ENCODE measurements at regions not wholly inside any gene's neighbourhood (a gene's known extent, or its start where the extent isn't known, plus 50 kb on each side); places are given as distances from the start of the nearest gene placed in this dataset.
"Not testable (repeated sequence)": the region's sequence is repeated elsewhere in the genome, so short reads cannot be mapped to it uniquely, and the experiment has no call there.

DNA sequence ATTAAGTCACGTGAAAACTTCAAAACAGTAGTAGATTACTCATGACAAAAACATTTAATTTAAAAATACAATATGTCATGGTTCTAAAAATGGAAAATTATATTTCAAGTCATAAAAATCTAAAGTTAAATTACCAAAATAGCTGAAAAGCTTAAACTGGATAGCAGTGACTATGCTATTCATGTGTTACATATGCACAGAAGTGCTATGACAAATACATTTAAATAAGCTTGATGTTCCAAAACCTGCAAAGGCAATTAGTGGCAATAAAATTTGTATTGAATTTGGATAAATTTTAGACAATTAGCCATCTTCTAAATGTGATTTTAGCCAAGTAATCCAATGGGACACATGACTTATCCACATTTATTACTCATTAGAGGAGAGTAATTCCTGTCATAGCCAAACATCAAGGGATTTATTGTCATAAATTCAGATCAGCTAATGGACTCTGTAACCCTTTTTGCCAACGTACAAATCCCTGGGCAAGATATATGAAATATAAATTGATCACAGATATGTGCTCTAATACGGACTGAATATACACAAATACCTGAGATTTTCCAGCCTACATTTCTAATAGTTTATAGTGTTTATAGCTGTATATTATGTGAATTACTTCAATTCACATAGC lies 419.4 kb downstream of the ISL1 start:
- Mint-ChIP-seq H3K4me1 (no peaks in the 10 kb centered on the region), H3K27me3 (no peaks in the 10 kb centered on the region), H3K9me3 (peaks cover 0 to 9% (median 3%) of the 10 kb centered on the region in 7 donors), H3K27ac (no peak overlapping the region), H3K4me3 (no peak overlapping the region), H3K36me3 (no peaks in the 10 kb centered on the region)
- no peak for ATAC-seq (ENCODE audit: low read depth in 2 of 2)
- no peak for DNase-seq

DNA sequence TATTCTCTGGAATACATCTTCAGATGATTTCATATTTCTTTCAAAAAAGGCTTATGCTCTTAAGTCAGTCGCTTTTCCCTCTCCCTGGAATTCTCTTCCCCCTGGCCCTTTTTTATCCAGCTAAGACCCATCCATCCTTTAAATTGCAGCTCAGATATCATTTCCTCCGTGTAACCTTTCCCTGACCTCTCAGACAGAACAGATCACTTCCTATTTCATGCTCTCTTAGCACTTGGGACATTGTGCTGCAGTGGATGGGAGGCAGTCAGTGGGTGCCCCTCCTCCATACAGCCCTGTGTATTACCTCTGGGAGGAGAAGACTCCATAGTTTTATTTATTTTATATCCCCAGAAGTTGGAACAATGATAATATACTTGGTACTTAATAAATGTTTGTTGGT lies 423.4 kb downstream of the ISL1 start:
- Mint-ChIP-seq H3K9me3 (peaks cover 0 to 9% (median 2%) of the 10 kb centered on the region in 7 donors), H3K4me3 (no peak overlapping the region), H3K27me3 (no peaks in the 10 kb centered on the region), H3K36me3 (no peaks in the 10 kb centered on the region), H3K4me1 (no peaks in the 10 kb centered on the region), H3K27ac (no peak overlapping the region)
- ATAC-seq (ENCODE audit: low read depth in 2 of 2), result no peak
- DNase-seq, result no peak

DNA sequence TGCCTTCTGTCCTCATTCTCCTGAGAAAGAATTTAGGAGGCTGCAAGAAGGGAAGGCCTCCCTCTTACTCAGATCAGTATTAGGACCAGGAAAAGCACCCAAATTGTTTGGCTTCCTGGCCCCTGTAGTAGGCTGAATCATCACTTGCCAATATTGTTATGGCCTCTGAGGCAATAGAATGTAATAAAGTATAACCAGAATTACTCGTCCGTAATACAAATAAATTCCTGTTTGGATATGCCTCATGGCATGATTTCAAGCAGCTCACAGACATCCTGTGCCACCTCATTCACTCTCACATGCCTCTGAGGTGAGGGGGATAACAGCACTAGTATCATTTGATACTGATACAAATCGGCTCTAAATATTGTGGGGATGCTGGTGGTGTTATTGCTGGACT lies 427.3 kb downstream of the ISL1 start:
- H3K27ac Mint-ChIP-seq, result no peak overlapping the region

DNA sequence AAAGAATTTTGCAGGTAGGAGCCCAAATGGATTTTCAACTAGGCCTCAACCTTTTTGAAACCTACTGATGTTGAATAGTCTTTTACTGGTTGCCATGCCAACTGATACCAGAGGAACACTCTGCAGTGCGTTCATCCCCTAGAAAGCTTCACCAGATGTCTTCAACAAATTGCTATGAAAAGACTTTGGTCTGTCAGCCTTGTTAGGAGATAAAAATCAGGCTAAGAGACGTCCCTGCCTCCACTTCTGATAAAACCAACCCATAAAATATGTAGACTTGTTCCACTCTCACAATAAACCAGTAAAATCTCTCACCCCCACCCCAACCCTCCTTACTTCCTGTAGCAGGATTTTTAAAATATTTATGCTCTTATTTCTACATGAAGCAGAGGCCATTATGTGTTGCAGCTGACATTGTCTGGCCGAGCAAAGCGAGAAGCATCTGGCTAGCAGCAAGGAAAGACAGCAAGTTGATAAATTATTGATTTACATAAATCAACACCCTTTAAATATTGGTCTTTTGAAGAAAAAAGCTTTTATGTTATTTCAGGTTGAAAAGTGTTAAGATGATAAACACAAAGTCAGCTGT lies 428.7 kb downstream of the ISL1 start:
- H3K4me1 Mint-ChIP-seq, result no peaks in the 10 kb centered on the region
- no peak overlapping the region for H3K27ac Mint-ChIP-seq
- DNase-seq (no peak), ATAC-seq (ENCODE audit: low read depth in 2 of 2) (no peak)
- H3K36me3 Mint-ChIP-seq, result no peaks in the 10 kb centered on the region
- peaks cover 0 to 17% (median 2%) of the 10 kb centered on the region in 7 donors for H3K9me3 Mint-ChIP-seq
- H3K4me3 Mint-ChIP-seq, result no peak overlapping the region
- H3K27me3 Mint-ChIP-seq, result no peaks in the 10 kb centered on the region

More for the DNA sequence above, 427.3 kb downstream of the ISL1 start:
- ATAC-seq (ENCODE audit: low read depth in 2 of 2), result no peak
- Mint-ChIP-seq H3K4me1 (no peaks in the 10 kb centered on the region), H3K36me3 (no peaks in the 10 kb centered on the region), H3K27me3 (no peaks in the 10 kb centered on the region), H3K9me3 (peaks cover 0 to 5% (median 2%) of the 10 kb centered on the region in 7 donors), H3K4me3 (no peak overlapping the region)
- no peak for DNase-seq

DNA sequence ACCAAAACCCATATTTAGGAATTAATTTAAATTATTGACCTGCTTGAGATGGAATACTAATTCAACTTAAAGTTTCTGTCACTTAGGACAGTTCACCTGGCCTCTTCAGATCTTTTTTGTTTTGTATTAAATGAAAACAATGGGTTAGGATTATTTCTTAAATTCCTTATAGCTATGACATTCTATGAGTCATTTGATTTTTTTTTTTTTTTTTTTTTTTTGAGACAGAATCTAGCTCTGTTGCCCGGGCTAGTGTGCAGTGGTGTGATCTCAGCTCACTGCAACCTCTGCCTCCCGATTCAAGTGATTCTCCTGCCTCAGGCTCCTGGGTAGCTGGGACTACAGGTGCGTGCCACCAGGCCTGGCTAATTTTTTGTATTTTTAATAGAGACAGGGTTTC lies 431.6 kb downstream of the ISL1 start:
- not testable (repeated sequence) for H3K27me3 Mint-ChIP-seq; H3K36me3 Mint-ChIP-seq; ATAC-seq (ENCODE audit: low read depth in 2 of 2); H3K4me1 Mint-ChIP-seq; DNase-seq; H3K4me3 Mint-ChIP-seq; H3K27ac Mint-ChIP-seq
- peaks cover 0 to 12% (median 2%) of the 10 kb centered on the region in 7 donors for H3K9me3 Mint-ChIP-seq

DNA sequence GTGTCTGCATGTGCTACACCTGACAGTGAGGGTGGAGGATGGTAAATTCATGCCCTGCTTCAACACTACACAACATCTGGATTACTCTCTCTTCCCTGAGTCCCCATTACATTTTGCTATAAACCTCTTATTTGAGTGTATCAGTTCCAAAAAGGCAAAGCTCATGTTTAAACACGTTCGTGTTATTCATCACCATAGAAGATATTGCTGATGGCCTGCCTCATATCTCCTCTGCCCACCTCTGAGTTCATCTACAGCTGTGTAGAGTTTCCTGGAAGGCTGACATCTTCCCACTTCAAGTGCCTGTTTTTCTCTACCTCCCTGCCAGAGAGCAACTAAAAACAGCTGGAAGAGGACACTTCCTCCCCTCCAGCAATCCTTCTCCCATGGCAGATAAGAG lies 433.2 kb downstream of the ISL1 start:
- H3K27me3 Mint-ChIP-seq, result no peaks in the 10 kb centered on the region
- DNase-seq (no peak), ATAC-seq (ENCODE audit: low read depth in 2 of 2) (no peak)
- no peak overlapping the region for H3K4me3 Mint-ChIP-seq
- H3K36me3 Mint-ChIP-seq, result no peaks in the 10 kb centered on the region
- no peak overlapping the region for H3K27ac Mint-ChIP-seq
- peaks cover 0 to 12% (median 3%) of the 10 kb centered on the region in 7 donors for H3K9me3 Mint-ChIP-seq
- no peaks in the 10 kb centered on the region for H3K4me1 Mint-ChIP-seq

DNA sequence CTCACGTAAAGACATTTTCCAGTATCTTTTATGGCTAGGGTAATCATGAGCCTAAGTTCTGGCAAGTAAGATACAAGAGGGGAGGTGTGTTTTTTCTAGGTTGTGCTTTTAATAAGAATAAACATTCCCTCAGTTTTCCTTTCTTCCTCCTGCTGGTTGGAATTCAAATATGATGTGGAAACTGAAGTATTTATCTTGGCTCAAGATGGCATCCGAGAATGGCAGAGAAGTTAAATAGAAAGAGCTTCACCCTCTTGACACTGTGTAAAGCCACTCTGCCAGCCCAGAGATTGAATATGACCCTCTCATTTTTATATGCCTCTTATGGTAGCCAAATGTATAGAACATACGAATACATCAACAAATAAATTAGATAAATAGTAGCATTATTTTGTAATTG lies 438.4 kb downstream of the ISL1 start:
- no peaks in the 10 kb centered on the region for H3K27me3 Mint-ChIP-seq
- H3K9me3 Mint-ChIP-seq, result peaks cover 0 to 7% (median 1%) of the 10 kb centered on the region in 7 donors
- no peaks in the 10 kb centered on the region for H3K36me3 Mint-ChIP-seq
- ATAC-seq (ENCODE audit: low read depth in 2 of 2), result no peak
- DNase-seq, result no peak
- no peak overlapping the region for H3K4me3 Mint-ChIP-seq
- no peaks in the 10 kb centered on the region for H3K4me1 Mint-ChIP-seq
- no peak overlapping the region for H3K27ac Mint-ChIP-seq

DNA sequence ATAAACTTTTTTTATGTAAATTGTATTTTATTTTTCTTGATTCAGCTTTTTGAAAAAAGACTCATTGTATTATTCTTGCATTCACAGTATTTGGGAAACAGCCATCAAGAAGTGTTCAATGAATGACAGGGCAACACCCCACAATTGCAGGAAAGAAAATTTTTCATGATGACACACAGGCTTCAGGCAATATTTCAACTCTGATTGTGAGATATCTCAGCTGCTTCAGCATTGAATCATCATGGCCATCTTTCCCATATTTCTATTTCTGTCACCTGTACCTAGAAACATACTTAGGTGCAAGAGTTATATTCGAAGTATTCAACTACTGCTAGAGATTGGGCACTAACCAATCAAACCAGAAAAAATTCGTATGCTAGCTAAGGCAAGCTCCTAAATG lies 446.0 kb downstream of the ISL1 start:
- no peaks in the 10 kb centered on the region for H3K27me3 Mint-ChIP-seq
- H3K9me3 Mint-ChIP-seq, result peaks cover 0 to 3% (median 0%) of the 10 kb centered on the region in 7 donors
- no peak overlapping the region for H3K4me3 Mint-ChIP-seq
- ATAC-seq (ENCODE audit: low read depth in 2 of 2) (no peak), DNase-seq (no peak)
- no peak overlapping the region for H3K27ac Mint-ChIP-seq
- no peaks in the 10 kb centered on the region for H3K4me1 Mint-ChIP-seq
- no peaks in the 10 kb centered on the region for H3K36me3 Mint-ChIP-seq

DNA sequence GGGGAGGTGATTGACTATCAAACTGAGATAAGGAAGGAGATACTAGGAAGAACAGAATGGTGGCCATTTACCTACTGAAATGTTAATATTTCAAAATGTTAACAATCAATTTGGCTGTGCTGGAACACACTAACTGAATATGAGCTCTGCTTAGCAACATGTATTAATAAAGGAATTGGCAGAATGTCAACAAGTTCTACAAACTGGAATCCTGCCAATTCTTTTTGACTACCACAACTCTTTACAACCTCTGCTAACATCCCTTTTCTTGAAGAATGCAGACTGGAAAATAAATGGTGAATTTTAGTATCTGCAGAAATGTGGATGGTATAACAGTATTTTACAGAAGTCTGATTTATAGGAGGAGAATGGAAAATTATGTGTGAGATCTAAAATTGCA lies 446.4 kb downstream of the ISL1 start:
- Mint-ChIP-seq H3K27ac (no peak overlapping the region), H3K4me1 (no peaks in the 10 kb centered on the region), H3K4me3 (no peak overlapping the region), H3K27me3 (no peaks in the 10 kb centered on the region), H3K9me3 (peaks cover 0 to 3% (median 0%) of the 10 kb centered on the region in 7 donors), H3K36me3 (no peaks in the 10 kb centered on the region)
- ATAC-seq (ENCODE audit: low read depth in 2 of 2) (no peak), DNase-seq (no peak)

DNA sequence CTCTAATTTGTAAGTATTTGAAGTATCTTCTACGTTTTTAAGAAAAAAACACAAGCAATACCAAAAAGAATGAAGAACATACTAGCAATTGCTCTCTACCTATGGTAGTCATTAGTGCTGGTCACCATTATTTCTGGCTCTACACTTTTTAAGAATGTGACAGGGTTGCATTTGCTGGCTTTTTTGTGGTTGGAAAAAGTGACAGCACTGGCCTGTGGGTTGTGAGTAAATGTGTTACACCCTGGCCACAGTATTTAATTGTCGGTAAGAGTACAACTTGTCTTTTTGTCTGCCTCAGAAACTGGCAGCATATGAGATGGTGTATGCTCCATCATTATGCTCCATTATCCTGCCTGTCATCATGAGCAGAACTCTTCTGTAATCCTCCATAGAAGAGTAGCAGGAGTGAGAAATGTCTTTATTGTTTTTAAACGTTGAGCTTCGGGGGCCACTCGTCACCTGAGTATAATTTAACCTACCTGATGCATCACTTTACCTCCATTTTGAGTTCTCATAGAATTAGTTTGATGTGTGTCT lies 449.8 kb downstream of the ISL1 start:
- peaks cover 0 to 3% (median 0%) of the 10 kb centered on the region in 7 donors for H3K9me3 Mint-ChIP-seq

DNA sequence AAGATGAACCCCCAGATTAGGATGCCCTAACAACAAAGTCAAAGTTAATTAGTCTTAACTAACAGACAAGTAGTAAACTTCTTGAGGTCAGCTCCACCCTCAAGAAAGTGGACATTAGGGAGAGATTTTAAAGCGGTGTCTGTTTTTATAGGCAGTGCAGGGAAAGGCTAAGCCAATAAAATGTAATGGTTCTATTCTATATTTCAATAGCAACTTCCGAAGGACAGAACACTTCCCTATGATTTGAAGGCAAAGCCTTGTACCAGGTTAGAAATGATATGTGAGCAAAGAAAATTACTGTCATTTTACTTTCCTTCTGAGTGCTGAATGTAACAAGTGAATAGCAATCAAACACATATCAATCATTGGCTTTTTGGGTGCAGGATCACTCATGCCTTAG lies 455.2 kb downstream of the ISL1 start:
- no peak for ATAC-seq (ENCODE audit: low read depth in 2 of 2)
- Mint-ChIP-seq H3K36me3 (no peaks in the 10 kb centered on the region), H3K4me3 (no peak overlapping the region), H3K9me3 (peaks cover 0 to 3% (median 0%) of the 10 kb centered on the region in 7 donors), H3K4me1 (no peaks in the 10 kb centered on the region), H3K27me3 (no peaks in the 10 kb centered on the region), H3K27ac (no peak overlapping the region)
- DNase-seq, result no peak

More for the DNA sequence above, 449.8 kb downstream of the ISL1 start:
- DNase-seq, result no peak
- Mint-ChIP-seq H3K36me3 (no peaks in the 10 kb centered on the region), H3K27ac (no peak overlapping the region), H3K4me1 (no peaks in the 10 kb centered on the region), H3K27me3 (no peaks in the 10 kb centered on the region), H3K4me3 (no peak overlapping the region)
- ATAC-seq (ENCODE audit: low read depth in 2 of 2), result no peak

DNA sequence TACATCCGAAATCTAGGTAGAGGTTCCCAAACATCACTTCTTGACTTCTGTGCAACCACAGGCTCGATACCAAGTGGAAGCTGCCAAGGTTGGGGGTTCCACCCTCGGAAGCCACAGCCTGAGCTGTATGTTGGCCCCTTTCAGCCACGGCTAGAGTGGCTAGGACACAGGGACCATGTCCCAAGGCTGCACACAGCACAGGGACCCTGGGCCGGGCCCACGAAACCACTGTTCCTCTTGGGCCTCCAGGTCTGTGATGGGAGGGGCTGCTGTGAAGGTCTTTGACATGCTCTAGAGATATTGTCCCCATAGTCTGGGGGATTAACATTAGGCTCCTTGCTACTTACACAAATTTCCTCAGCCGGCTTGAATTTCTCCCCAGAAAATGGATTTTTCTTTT lies 460.6 kb downstream of the ISL1 start:
- H3K27ac Mint-ChIP-seq, result no peak overlapping the region
- no peak for ATAC-seq (ENCODE audit: low read depth in 2 of 2)
- no peaks in the 10 kb centered on the region for H3K4me1 Mint-ChIP-seq
- peaks cover 0 to 10% (median 3%) of the 10 kb centered on the region in 7 donors for H3K9me3 Mint-ChIP-seq
- no peak for DNase-seq
- no peak overlapping the region for H3K4me3 Mint-ChIP-seq
- H3K27me3 Mint-ChIP-seq, result no peaks in the 10 kb centered on the region
- H3K36me3 Mint-ChIP-seq, result no peaks in the 10 kb centered on the region

DNA sequence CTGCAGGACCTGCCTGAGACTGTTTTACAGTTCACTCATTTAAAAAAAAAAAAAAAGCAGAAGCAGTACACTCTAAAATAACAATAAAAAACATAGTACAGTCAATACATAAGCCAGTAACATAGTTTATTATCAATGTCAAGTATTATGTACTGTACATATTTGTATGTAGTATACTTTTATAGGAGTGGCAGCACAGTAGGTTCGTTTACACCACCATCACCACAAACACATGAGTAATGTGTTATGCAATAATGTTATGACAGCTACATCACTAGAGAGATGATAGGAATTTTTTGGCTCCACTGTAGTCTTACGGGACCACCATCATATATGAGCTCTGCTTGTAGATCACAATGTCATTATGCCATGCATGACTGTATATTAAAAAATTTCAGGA lies 462.8 kb downstream of the ISL1 start:
- peaks cover 0 to 10% (median 3%) of the 10 kb centered on the region in 7 donors for H3K9me3 Mint-ChIP-seq
- H3K4me1 Mint-ChIP-seq, result no peaks in the 10 kb centered on the region
- H3K4me3 Mint-ChIP-seq, result no peak overlapping the region
- no peaks in the 10 kb centered on the region for H3K36me3 Mint-ChIP-seq
- no peaks in the 10 kb centered on the region for H3K27me3 Mint-ChIP-seq
- ATAC-seq (ENCODE audit: low read depth in 2 of 2) (no peak), DNase-seq (no peak)
- H3K27ac Mint-ChIP-seq, result no peak overlapping the region

DNA sequence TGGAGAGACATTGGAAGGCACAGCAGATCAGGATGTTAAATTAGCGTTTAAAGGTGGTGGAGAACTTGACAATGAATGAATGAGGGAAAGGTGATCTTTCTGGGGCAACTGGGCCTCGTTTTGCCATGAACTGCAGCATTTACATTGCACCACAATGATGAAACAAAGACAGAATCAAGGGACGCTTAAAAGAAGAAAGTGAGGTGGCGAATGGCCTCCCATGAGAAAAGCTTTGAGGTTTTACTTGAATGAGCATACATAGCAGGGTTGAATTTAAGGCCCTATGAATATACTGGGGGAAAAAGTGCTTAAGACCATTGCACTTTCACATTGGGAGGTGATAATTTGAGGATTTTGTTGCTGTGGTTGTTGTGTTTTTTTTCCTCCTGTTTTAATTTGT lies 476.4 kb downstream of the ISL1 start:
- Mint-ChIP-seq H3K4me1 (no peaks in the 10 kb centered on the region), H3K4me3 (no peak overlapping the region), H3K27me3 (no peaks in the 10 kb centered on the region), H3K9me3 (peaks cover 0 to 6% (median 0%) of the 10 kb centered on the region in 7 donors), H3K27ac (no peak overlapping the region), H3K36me3 (no peaks in the 10 kb centered on the region)
- ATAC-seq (ENCODE audit: low read depth in 2 of 2), result no peak
- no peak for DNase-seq

Data from naive B cell (primary cell).